Activated naive CD4-positive, alpha-beta T cell treated with anti-CD3 and anti-CD28 coated beads, Interleukin-2, amount 10 ng/mL, durations not matched to agents 7 days and 5 days (primary cell): ENCODE measurements at regions not wholly inside any gene's neighbourhood (a gene's known extent, or its start where the extent isn't known, plus 50 kb on each side); places are given as distances from the start of the nearest gene placed in this dataset.
"Not testable (repeated sequence)": the region's sequence is repeated elsewhere in the genome, so short reads cannot be mapped to it uniquely, and the experiment has no call there.

Experiments
- CTCF ChIA-PET: fragments of 350-600 bp; sonication (Branson Sonifier 250); formaldehyde crosslinking; loops from one replicate; lab custom pipeline; 2021; ENCODE audit warnings: antibody characterized with exemption; lab: Charles Lee
- DNase-seq: peaks from one replicate; pipeline ENCODE4 v3.0.0-alpha.2; 2020
- H3K27ac Mint-ChIP-seq: one replicate; pipeline ENCODE4 v1.8.0; 2021; ENCODE audit warnings: mild to moderate bottlenecking, moderate library complexity, mixed read lengths
- H3K27me3 Mint-ChIP-seq: one replicate; pipeline ENCODE4 v1.8.0; 2021; ENCODE audit warnings: mild to moderate bottlenecking, mixed read lengths
- H3K36me3 Mint-ChIP-seq: one replicate; pipeline ENCODE4 v1.8.0; 2021; ENCODE audit warnings: mixed read lengths
- H3K4me1 Mint-ChIP-seq: one replicate; pipeline ENCODE4 v1.8.0; 2021; ENCODE audit warnings: mixed read lengths
- H3K4me3 Mint-ChIP-seq: one replicate; pipeline ENCODE4 v1.8.0; 2021; ENCODE audit warnings: mild to moderate bottlenecking, moderate library complexity, mixed read lengths
- H3K9me3 Mint-ChIP-seq: one replicate; pipeline ENCODE4 v1.8.0; 2021; ENCODE audit warnings: mixed read lengths

GRCh38 chr2:139720056-139720455, 939.9 kb upstream of the NXPH2 start:
- CTCF ChIA-PET, result no interaction called here
- H3K27ac Mint-ChIP-seq, result no peak overlapping the region
- no peak overlapping the region for H3K4me3 Mint-ChIP-seq

GRCh38 chr2:139704606-139705005, 924.4 kb upstream of the NXPH2 start:
- Mint-ChIP-seq H3K4me3 (no peak overlapping the region), H3K4me1 (no peaks in the 10 kb centered on the region), H3K27ac (no peak overlapping the region), H3K36me3 (no peaks in the 10 kb centered on the region), H3K9me3 (peaks cover 2% of the 10 kb centered on the region), H3K27me3 (no peaks in the 10 kb centered on the region)
- CTCF ChIA-PET, result no interaction called here
- no peak for DNase-seq

More at GRCh38 chr2:139720056-139720455, 939.9 kb upstream of the NXPH2 start:
- no peaks in the 10 kb centered on the region for H3K27me3 Mint-ChIP-seq
- H3K4me1 Mint-ChIP-seq, result no peaks in the 10 kb centered on the region
- H3K9me3 Mint-ChIP-seq, result peaks cover 14% of the 10 kb centered on the region
- no peaks in the 10 kb centered on the region for H3K36me3 Mint-ChIP-seq
- no peak for DNase-seq

- no peaks in the 10 kb centered on the region for H3K36me3 Mint-ChIP-seq
- CTCF ChIA-PET, result no interaction called here
- no peaks in the 10 kb centered on the region for H3K4me1 Mint-ChIP-seq
- DNase-seq, result no peak
- H3K27ac Mint-ChIP-seq, result no peak overlapping the region
- no peaks in the 10 kb centered on the region for H3K27me3 Mint-ChIP-seq
- peaks cover 6% of the 10 kb centered on the region for H3K9me3 Mint-ChIP-seq
- no peak overlapping the region for H3K4me3 Mint-ChIP-seq
Observed at GRCh38 chr2:139694327-139694726, 914.1 kb upstream of the NXPH2 start.

- CTCF ChIA-PET, result no interaction called here
Observed at GRCh38 chr2:139686205-139686604, 906.0 kb upstream of the NXPH2 start.

GRCh38 chr2:139685090-139685983, 905.1 kb upstream of the NXPH2 start:
- Mint-ChIP-seq H3K9me3 (peaks cover 10% of the 10 kb centered on the region), H3K4me1 (no peaks in the 10 kb centered on the region), H3K36me3 (no peaks in the 10 kb centered on the region), H3K27ac (no peak overlapping the region), H3K27me3 (no peaks in the 10 kb centered on the region), H3K4me3 (no peak overlapping the region)
- CTCF ChIA-PET, result no interaction called here
- no peak for DNase-seq

More at GRCh38 chr2:139686205-139686604, 906.0 kb upstream of the NXPH2 start:
- Mint-ChIP-seq H3K4me1 (no peaks in the 10 kb centered on the region), H3K27me3 (no peaks in the 10 kb centered on the region), H3K4me3 (no peak overlapping the region), H3K36me3 (no peaks in the 10 kb centered on the region), H3K27ac (no peak overlapping the region), H3K9me3 (peaks cover 9% of the 10 kb centered on the region)
- DNase-seq, result no peak

GRCh38 chr2:139684286-139684860, 904.2 kb upstream of the NXPH2 start:
- Mint-ChIP-seq H3K27me3 (no peaks in the 10 kb centered on the region), H3K36me3 (no peaks in the 10 kb centered on the region), H3K9me3 (peaks cover 10% of the 10 kb centered on the region), H3K4me3 (no peak overlapping the region), H3K27ac (no peak overlapping the region), H3K4me1 (no peaks in the 10 kb centered on the region)
- CTCF ChIA-PET, result no interaction called here
- no peak for DNase-seq

GRCh38 chr2:139674577-139674976, 894.4 kb upstream of the NXPH2 start:
- Mint-ChIP-seq H3K4me1 (no peaks in the 10 kb centered on the region), H3K9me3 (no peaks in the 10 kb centered on the region), H3K27me3 (no peaks in the 10 kb centered on the region), H3K36me3 (no peaks in the 10 kb centered on the region), H3K27ac (no peak overlapping the region), H3K4me3 (no peak overlapping the region)
- no peak for DNase-seq
- CTCF ChIA-PET, result no interaction called here

- H3K4me1 Mint-ChIP-seq, CTCF ChIA-PET, H3K4me3 Mint-ChIP-seq, H3K36me3 Mint-ChIP-seq, DNase-seq, H3K27ac Mint-ChIP-seq, H3K9me3 Mint-ChIP-seq, H3K27me3 Mint-ChIP-seq: not testable (repeated sequence)
Observed at GRCh38 chr2:139673447-139673846, 893.3 kb upstream of the NXPH2 start.

- no peak overlapping the region for H3K27ac Mint-ChIP-seq
- no peak for DNase-seq
- no peaks in the 10 kb centered on the region for H3K27me3 Mint-ChIP-seq
- no peak overlapping the region for H3K4me3 Mint-ChIP-seq
- no peaks in the 10 kb centered on the region for H3K36me3 Mint-ChIP-seq
- H3K4me1 Mint-ChIP-seq, result no peaks in the 10 kb centered on the region
- H3K9me3 Mint-ChIP-seq, result peaks cover 4% of the 10 kb centered on the region
- CTCF ChIA-PET, result no interaction called here
Observed at GRCh38 chr2:139669675-139670074, 889.5 kb upstream of the NXPH2 start.

- Mint-ChIP-seq H3K27ac (no peak overlapping the region), H3K36me3 (no peaks in the 10 kb centered on the region), H3K9me3 (peaks cover 18% of the 10 kb centered on the region), H3K27me3 (no peaks in the 10 kb centered on the region), H3K4me1 (no peaks in the 10 kb centered on the region), H3K4me3 (no peak overlapping the region)
- CTCF ChIA-PET, result no interaction called here
- DNase-seq, result no peak
Observed at GRCh38 chr2:139652385-139652784, 872.2 kb upstream of the NXPH2 start.

GRCh38 chr2:139645617-139646016, 865.4 kb upstream of the NXPH2 start:
- Mint-ChIP-seq H3K36me3 (no peaks in the 10 kb centered on the region), H3K4me1 (no peaks in the 10 kb centered on the region), H3K9me3 (peaks cover 32% of the 10 kb centered on the region), H3K27me3 (no peaks in the 10 kb centered on the region), H3K27ac (no peak overlapping the region), H3K4me3 (no peak overlapping the region)
- CTCF ChIA-PET, result no interaction called here
- DNase-seq, result no peak

- H3K4me3 Mint-ChIP-seq, result no peak overlapping the region
- CTCF ChIA-PET, result no interaction called here
- H3K4me1 Mint-ChIP-seq, result no peaks in the 10 kb centered on the region
- H3K27ac Mint-ChIP-seq, result no peak overlapping the region
- no peak for DNase-seq
- no peaks in the 10 kb centered on the region for H3K36me3 Mint-ChIP-seq
- H3K9me3 Mint-ChIP-seq, result peaks cover 18% of the 10 kb centered on the region
- no peaks in the 10 kb centered on the region for H3K27me3 Mint-ChIP-seq
Observed at GRCh38 chr2:139643139-139643538, 862.9 kb upstream of the NXPH2 start.

- Mint-ChIP-seq H3K27ac (no peak overlapping the region), H3K9me3 (peaks cover 9% of the 10 kb centered on the region), H3K4me3 (no peak overlapping the region), H3K4me1 (no peaks in the 10 kb centered on the region), H3K27me3 (no peaks in the 10 kb centered on the region), H3K36me3 (no peaks in the 10 kb centered on the region)
- DNase-seq, result no peak
- CTCF ChIA-PET, result no interaction called here
Observed at GRCh38 chr2:139631966-139632365, 851.8 kb upstream of the NXPH2 start.

GRCh38 chr2:139628931-139629330, 848.7 kb upstream of the NXPH2 start:
- Mint-ChIP-seq H3K4me1 (no peaks in the 10 kb centered on the region), H3K27ac (no peak overlapping the region), H3K27me3 (no peaks in the 10 kb centered on the region), H3K36me3 (no peaks in the 10 kb centered on the region), H3K4me3 (no peak overlapping the region), H3K9me3 (peaks cover 4% of the 10 kb centered on the region)
- CTCF ChIA-PET, result interaction anchor here (0.8 kb wide), 1 partner anchor 21 kb away, joined by 4 read pairs; no protein-coding TSS in a partner anchor
- DNase-seq, result no peak

- no peak for DNase-seq
- peaks cover 10% of the 10 kb centered on the region for H3K9me3 Mint-ChIP-seq
- no peaks in the 10 kb centered on the region for H3K36me3 Mint-ChIP-seq
- H3K4me1 Mint-ChIP-seq, result no peaks in the 10 kb centered on the region
- CTCF ChIA-PET, result no interaction called here
- H3K27me3 Mint-ChIP-seq, result no peaks in the 10 kb centered on the region
- H3K27ac Mint-ChIP-seq, result no peak overlapping the region
- H3K4me3 Mint-ChIP-seq, result no peak overlapping the region
Observed at GRCh38 chr2:139626128-139626527, 845.9 kb upstream of the NXPH2 start.
